WTC11 (cell line): ENCODE measurements at regions not wholly inside any gene's neighbourhood (a gene's known extent, or its start where the extent isn't known, plus 50 kb on each side); places are given as distances from the start of the nearest gene placed in this dataset.

Experiments used
- ATAC-seq: fragments of 200-7000 bp; cut with Tn5 transposase; 2 replicates; pipeline ENCODE4 v1.10.0; 2021; ENCODE audit warnings: mild to moderate bottlenecking, moderate library complexity
- CTCF ChIA-PET: fragments of 300-600 bp; sonication (Branson Sonifier 250); formaldehyde crosslinking; loops from one replicate; lab custom pipeline; 2021; ENCODE audit warnings: antibody characterized with exemption; lab: Charles Lee
- POLR2A ChIA-PET: fragments of 350-600 bp; sonication (Branson Sonifier 250); formaldehyde crosslinking; loops from one replicate; lab custom pipeline; 2021; ENCODE audit warnings: antibody characterized with exemption; lab: Charles Lee
- DNase-seq: peaks from one replicate; pipeline ENCODE4 v3.0.0; 2021; ENCODE audit warnings: low spot score
- H3K27ac Mint-ChIP-seq: 2 replicates; pipeline ENCODE4 v1.8.0; 2021; ENCODE audit warnings: mixed read lengths
- H3K27me3 Mint-ChIP-seq: 2 replicates; pipeline ENCODE4 v1.8.0; 2021; ENCODE audit warnings: low read depth, mild to moderate bottlenecking, moderate library complexity, mixed read lengths
- H3K36me3 Mint-ChIP-seq: 2 replicates; pipeline ENCODE4 v1.8.0; 2021; ENCODE audit warnings: mixed read lengths
- H3K4me1 Mint-ChIP-seq: 2 replicates; pipeline ENCODE4 v1.8.0; 2022; ENCODE audit warnings: mixed read lengths
- H3K4me3 Mint-ChIP-seq: 2 replicates; pipeline ENCODE4 v1.8.0; 2021; ENCODE audit warnings: mild to moderate bottlenecking, moderate library complexity, mixed read lengths
- H3K9me3 Mint-ChIP-seq: 2 replicates; pipeline ENCODE4 v1.8.0; 2021; ENCODE audit warnings: mixed read lengths
- ATF1 ChIP-seq: sonication (generic); formaldehyde crosslinking; IDR thresholded peaks from 2 replicates; pipeline ENCODE4 v1.8.1; 2023; ENCODE audit warnings: mild to moderate bottlenecking, moderate library complexity, missing genetic modification reagents
- CREM ChIP-seq: sonication (generic); formaldehyde crosslinking; IDR thresholded peaks from 2 replicates; pipeline ENCODE4 v1.8.1; 2022; ENCODE audit warnings: mild to moderate bottlenecking, missing genetic modification reagents, moderate library complexity
- E2F1 ChIP-seq: sonication (generic); formaldehyde crosslinking; IDR thresholded peaks from 2 replicates; pipeline ENCODE4 v1.8.0; 2022; ENCODE audit warnings: mild to moderate bottlenecking, missing genetic modification reagents
- ELF4 ChIP-seq: sonication (generic); formaldehyde crosslinking; IDR thresholded peaks from 2 replicates; pipeline ENCODE4 v1.8.1; 2022; ENCODE audit warnings: low read depth, mild to moderate bottlenecking, moderate library complexity, missing genetic modification reagents
- GRHL2 ChIP-seq: fragments of 250-450 bp; sonication (Bioruptor Pico); IDR thresholded peaks from 2 replicates; pipeline ENCODE4 v1.8.0; 2022; ENCODE audit warnings: mild to moderate bottlenecking, moderate library complexity; ENCODE audit not compliant: insufficient replicate concordance, severe bottlenecking
- MAX ChIP-seq: sonication (generic); formaldehyde crosslinking; IDR thresholded peaks from 2 replicates; pipeline ENCODE4 v1.8.0; 2022; ENCODE audit warnings: mild to moderate bottlenecking, missing genetic modification reagents
- MXD4 ChIP-seq: fragments of 250-450 bp; sonication (Bioruptor Pico); IDR thresholded peaks from 2 replicates; pipeline ENCODE4 v1.8.0; 2021; ENCODE audit warnings: mild to moderate bottlenecking, moderate library complexity, borderline replicate concordance
- NR2C2 ChIP-seq: sonication (generic); formaldehyde crosslinking; IDR thresholded peaks from 2 replicates; pipeline ENCODE4 v1.8.0; 2022; ENCODE audit warnings: mild to moderate bottlenecking, missing genetic modification reagents
- PRRX2 ChIP-seq: fragments of 250-450 bp; sonication (Bioruptor Pico); IDR thresholded peaks from 2 replicates; pipeline ENCODE4 v1.8.0; 2021; ENCODE audit warnings: mild to moderate bottlenecking
- RELA ChIP-seq: sonication (generic); formaldehyde crosslinking; IDR thresholded peaks from 2 replicates; pipeline ENCODE4 v1.8.1; 2022; ENCODE audit warnings: missing genetic modification reagents, mild to moderate bottlenecking, borderline replicate concordance
- SMAD3 ChIP-seq: sonication (generic); formaldehyde crosslinking; IDR thresholded peaks from 2 replicates; pipeline ENCODE4 v1.8.0; 2022; ENCODE audit warnings: missing genetic modification reagents, mild to moderate bottlenecking, borderline replicate concordance
- TEAD1 ChIP-seq: sonication (generic); formaldehyde crosslinking; IDR thresholded peaks from 2 replicates; pipeline ENCODE4 v1.8.0; 2022; ENCODE audit warnings: mild to moderate bottlenecking, missing genetic modification reagents
- ZBTB43 ChIP-seq: sonication (generic); formaldehyde crosslinking; IDR thresholded peaks from 2 replicates; pipeline ENCODE4 v1.8.1; 2023; ENCODE audit warnings: mild to moderate bottlenecking, missing genetic modification reagents
- ZMAT4 ChIP-seq: fragments of 250-450 bp; sonication (Bioruptor Pico); IDR thresholded peaks from 2 replicates; pipeline ENCODE4 v1.9.0; 2021; ENCODE audit warnings: mild to moderate bottlenecking
- ZNF121 ChIP-seq: sonication (generic); formaldehyde crosslinking; IDR thresholded peaks from 2 replicates; pipeline ENCODE4 v1.8.0; 2023; ENCODE audit warnings: missing genetic modification reagents
- ZNF138 ChIP-seq: sonication (generic); formaldehyde crosslinking; conservative IDR thresholded peaks from 2 replicates; pipeline ENCODE4 v1.8.1; 2022; ENCODE audit warnings: mild to moderate bottlenecking, moderate library complexity, missing genetic modification reagents
- ZNF263 ChIP-seq: sonication (generic); formaldehyde crosslinking; IDR thresholded peaks from 2 replicates; pipeline ENCODE4 v1.8.1; 2022; ENCODE audit warnings: low read depth, mild to moderate bottlenecking, moderate library complexity, missing genetic modification reagents
- ZNF416 ChIP-seq: fragments of 250-450 bp; sonication (Bioruptor Pico); IDR thresholded peaks from 2 replicates; pipeline ENCODE4 v1.9.0; 2021; ENCODE audit warnings: mild to moderate bottlenecking, inconsistent platforms
- TF ChIP-seq, protein P1 (sequence below): sonication (generic); formaldehyde crosslinking; conservative IDR thresholded peaks from 2 replicates; pipeline ENCODE4 v1.8.1; 2023; ENCODE audit warnings: mild to moderate bottlenecking, low read depth, missing genetic modification reagents, moderate library complexity
- TF ChIP-seq, protein P2 (sequence below): sonication (generic); formaldehyde crosslinking; IDR thresholded peaks from 2 replicates; pipeline ENCODE4 v1.8.1; 2022; ENCODE audit warnings: mild to moderate bottlenecking, moderate library complexity, missing genetic modification reagents
- TF ChIP-seq, protein P3 (sequence below): fragments of 250-450 bp; sonication (Bioruptor Pico); conservative IDR thresholded peaks from 2 replicates; pipeline ENCODE4 v1.9.0; 2021; ENCODE audit warnings: mild to moderate bottlenecking
- TF ChIP-seq, protein P4 (sequence below): sonication (generic); formaldehyde crosslinking; IDR thresholded peaks from 2 replicates; pipeline ENCODE4 v1.8.1; 2022; ENCODE audit warnings: missing genetic modification reagents, borderline replicate concordance

DNA sequence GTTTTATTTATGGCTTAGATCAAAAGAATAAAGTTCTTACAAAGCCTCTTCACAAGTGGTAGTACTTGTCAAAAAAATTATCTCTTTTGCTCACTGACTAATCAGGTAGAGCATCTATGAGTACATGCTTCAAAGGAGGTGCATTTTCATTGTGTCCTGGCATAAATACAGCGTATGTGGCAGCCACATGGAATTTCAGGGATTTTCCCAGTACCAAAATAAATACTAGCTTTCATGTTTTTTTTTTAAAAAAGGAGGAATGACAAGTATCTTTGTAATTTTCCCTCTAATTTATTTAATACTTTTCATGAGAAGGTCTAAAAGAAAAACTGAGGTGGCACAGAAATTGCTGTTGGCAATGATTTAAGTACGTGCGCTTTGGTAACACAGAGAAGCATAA is 597.8 kb upstream of the ALCAM start (continued):
- no peak for TF ChIP-seq E2F1 (CRISPR knock-in tag)
- TF ChIP-seq, protein P1, sequence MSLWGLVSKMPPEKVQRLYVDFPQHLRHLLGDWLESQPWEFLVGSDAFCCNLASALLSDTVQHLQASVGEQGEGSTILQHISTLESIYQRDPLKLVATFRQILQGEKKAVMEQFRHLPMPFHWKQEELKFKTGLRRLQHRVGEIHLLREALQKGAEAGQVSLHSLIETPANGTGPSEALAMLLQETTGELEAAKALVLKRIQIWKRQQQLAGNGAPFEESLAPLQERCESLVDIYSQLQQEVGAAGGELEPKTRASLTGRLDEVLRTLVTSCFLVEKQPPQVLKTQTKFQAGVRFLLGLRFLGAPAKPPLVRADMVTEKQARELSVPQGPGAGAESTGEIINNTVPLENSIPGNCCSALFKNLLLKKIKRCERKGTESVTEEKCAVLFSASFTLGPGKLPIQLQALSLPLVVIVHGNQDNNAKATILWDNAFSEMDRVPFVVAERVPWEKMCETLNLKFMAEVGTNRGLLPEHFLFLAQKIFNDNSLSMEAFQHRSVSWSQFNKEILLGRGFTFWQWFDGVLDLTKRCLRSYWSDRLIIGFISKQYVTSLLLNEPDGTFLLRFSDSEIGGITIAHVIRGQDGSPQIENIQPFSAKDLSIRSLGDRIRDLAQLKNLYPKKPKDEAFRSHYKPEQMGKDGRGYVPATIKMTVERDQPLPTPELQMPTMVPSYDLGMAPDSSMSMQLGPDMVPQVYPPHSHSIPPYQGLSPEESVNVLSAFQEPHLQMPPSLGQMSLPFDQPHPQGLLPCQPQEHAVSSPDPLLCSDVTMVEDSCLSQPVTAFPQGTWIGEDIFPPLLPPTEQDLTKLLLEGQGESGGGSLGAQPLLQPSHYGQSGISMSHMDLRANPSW (CRISPR knock-in tag), result no peak
- TF ChIP-seq ELF4, result no peak
- TF ChIP-seq ZNF416, result no peak

DNA sequence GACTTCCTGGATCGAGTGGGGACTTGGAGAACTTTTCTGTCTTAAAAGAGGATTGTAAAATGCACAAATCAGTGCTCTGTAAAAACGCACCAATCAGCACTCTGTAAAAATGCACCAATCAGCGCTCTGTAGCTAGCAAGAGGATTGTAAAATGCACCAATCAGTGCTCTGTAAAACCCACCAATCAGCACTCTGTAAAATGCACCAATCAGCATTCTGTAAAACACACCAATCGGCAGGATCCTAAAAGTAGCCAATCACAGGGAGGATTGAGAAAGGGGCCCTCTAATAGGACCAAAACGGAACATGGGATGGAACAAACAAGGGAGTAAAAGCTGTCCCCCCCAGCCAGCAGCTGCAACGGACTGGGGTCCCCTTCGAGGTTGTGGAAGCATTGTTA is 587.4 kb upstream of the ALCAM start:
- peaks cover 10% of the 10 kb centered on the region for H3K9me3 Mint-ChIP-seq
- TF ChIP-seq, protein P2, sequence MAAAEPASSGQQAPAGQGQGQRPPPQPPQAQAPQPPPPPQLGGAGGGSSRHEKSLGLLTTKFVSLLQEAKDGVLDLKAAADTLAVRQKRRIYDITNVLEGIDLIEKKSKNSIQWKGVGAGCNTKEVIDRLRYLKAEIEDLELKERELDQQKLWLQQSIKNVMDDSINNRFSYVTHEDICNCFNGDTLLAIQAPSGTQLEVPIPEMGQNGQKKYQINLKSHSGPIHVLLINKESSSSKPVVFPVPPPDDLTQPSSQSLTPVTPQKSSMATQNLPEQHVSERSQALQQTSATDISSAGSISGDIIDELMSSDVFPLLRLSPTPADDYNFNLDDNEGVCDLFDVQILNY (CRISPR knock-in tag), result no peak
- TF ChIP-seq NR2C2 (CRISPR knock-in tag) (no peak), ZNF138 (no peak), CREM (CRISPR knock-in tag) (no peak), MXD4 (CRISPR knock-in tag) (no peak), TEAD1 (no peak), ZMAT4 (CRISPR knock-in tag) (no peak)
- TF ChIP-seq, protein P3, sequence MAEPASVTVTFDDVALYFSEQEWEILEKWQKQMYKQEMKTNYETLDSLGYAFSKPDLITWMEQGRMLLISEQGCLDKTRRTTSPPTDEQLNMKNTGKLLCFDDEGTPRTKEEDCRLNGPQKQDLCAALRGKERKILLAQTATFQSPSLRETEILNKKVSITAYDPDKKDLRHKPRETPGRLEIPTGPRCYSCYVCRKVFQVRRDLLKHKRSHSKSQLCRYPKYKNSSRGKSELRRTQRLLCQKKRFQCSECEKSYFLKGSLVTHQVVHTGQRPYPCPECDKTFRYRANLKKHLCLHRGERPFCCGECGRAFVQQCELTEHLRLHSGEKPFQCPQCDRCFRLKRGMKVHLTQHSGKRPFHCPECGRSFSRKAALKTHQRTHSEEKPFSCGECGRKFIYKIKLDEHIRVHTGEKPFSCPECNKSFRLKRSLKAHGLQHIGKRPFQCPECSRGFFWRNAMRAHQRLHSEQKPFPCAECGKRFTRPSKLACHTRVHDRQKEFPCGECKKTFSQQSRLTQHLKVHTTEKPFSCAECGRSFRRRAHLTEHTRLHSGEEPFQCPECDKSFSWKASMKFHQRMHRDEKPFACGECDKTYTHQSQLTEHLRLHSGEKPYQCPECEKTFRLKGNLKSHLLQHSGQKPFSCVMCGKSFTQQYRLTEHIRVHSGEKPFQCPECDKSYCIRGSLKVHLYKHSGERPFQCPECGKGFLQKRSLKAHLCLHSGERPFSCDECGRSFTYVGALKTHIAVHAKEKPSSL (CRISPR knock-in tag), result no peak
- ATAC-seq, result no peak
- peaks cover 5% of the 10 kb centered on the region for H3K4me1 Mint-ChIP-seq
- peaks cover 4% of the 10 kb centered on the region for H3K36me3 Mint-ChIP-seq
- H3K27ac Mint-ChIP-seq, result no peak overlapping the region
- POLR2A ChIA-PET, result no interaction called here
- CTCF ChIA-PET, result no interaction called here
- H3K27me3 Mint-ChIP-seq, result no peaks in the 10 kb centered on the region
- no peak overlapping the region for H3K4me3 Mint-ChIP-seq
- DNase-seq, result no peak

- ATAC-seq (no peak), DNase-seq (no peak)
- no peak overlapping the region for H3K27ac Mint-ChIP-seq
- peaks cover 10% of the 10 kb centered on the region for H3K9me3 Mint-ChIP-seq
- peaks cover 5% of the 10 kb centered on the region for H3K4me1 Mint-ChIP-seq
- POLR2A ChIA-PET, result no interaction called here
- peaks cover 4% of the 10 kb centered on the region for H3K36me3 Mint-ChIP-seq
- CTCF ChIA-PET, result no interaction called here
- H3K4me3 Mint-ChIP-seq, result no peak overlapping the region
- H3K27me3 Mint-ChIP-seq, result no peaks in the 10 kb centered on the region
- TF ChIP-seq GRHL2 (CRISPR knock-in tag) (no peak), RELA (CRISPR knock-in tag) (no peak), ATF1 (CRISPR knock-in tag) (no peak), ZBTB43 (CRISPR knock-in tag) (no peak), SMAD3 (CRISPR knock-in tag) (no peak), ZNF121 (CRISPR knock-in tag) (no peak), ZNF263 (CRISPR knock-in tag) (no peak), PRRX2 (CRISPR knock-in tag) (no peak), MAX (no peak)
- TF ChIP-seq, protein P3 (CRISPR knock-in tag), result no peak
- TF ChIP-seq, protein P4, sequence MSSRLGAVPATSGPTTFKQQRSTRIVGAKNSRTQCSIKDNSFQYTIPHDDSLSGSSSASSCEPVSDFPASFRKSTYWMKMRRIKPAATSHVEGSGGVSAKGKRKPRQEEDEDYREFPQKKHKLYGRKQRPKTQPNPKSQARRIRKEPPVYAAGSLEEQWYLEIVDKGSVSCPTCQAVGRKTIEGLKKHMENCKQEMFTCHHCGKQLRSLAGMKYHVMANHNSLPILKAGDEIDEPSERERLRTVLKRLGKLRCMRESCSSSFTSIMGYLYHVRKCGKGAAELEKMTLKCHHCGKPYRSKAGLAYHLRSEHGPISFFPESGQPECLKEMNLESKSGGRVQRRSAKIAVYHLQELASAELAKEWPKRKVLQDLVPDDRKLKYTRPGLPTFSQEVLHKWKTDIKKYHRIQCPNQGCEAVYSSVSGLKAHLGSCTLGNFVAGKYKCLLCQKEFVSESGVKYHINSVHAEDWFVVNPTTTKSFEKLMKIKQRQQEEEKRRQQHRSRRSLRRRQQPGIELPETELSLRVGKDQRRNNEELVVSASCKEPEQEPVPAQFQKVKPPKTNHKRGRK (CRISPR knock-in tag), result no peak
Observed at GRCh38 chr3:104781112-104781511, 585.6 kb upstream of the ALCAM start.
